Sigmoid colon (tissue), 6 donors: ENCODE measurements at regions not wholly inside any gene's neighbourhood (a gene's known extent, or its start where the extent isn't known, plus 50 kb on each side); places are given as distances from the start of the nearest gene placed in this dataset.

Experiments
- DNase-seq: peaks from one replicate; pipeline ENCODE4 v3.0.0-alpha.2; 2019
- H3K27ac ChIP-seq, 4 donors: fragments of 200-600 bp; sonication (generic); one replicate each; pipeline ENCODE4 v1.5.1; 2016 to 2019; ENCODE audit warnings: mild to moderate bottlenecking in 1 of 4
- H3K27me3 ChIP-seq, 3 donors: fragments of 200-600 bp; sonication (generic); one replicate each; pipeline ENCODE4 v1.5.1; 2019; ENCODE audit warnings: mild to moderate bottlenecking in 1 of 3
- H3K36me3 ChIP-seq, 4 donors: fragments of 200-600 bp; sonication (generic); one replicate each; pipeline ENCODE4 v1.5.1; 2016 to 2019
- H3K4me1 ChIP-seq, 4 donors: fragments of 200-600 bp; sonication (generic); one replicate each; pipeline ENCODE4 v1.5.1; 2017 to 2019
- H3K4me3 ChIP-seq, 4 donors: fragments of 200-600 bp; sonication (generic); one replicate each; pipeline ENCODE4 v1.5.1; 2017 to 2019; ENCODE audit warnings: mild to moderate bottlenecking in 2 of 4, moderate library complexity in 1 of 4
- H3K9me3 ChIP-seq, 4 donors: fragments of 200-600 bp in 3 of 4; sonication (generic) in 3 of 4; one replicate each; pipeline versions ENCODE4 v1.5.1 to v1.6.1; 2013 to 2019
- CTCF ChIP-seq, 4 experiments: fragments of 450-650 bp in 3 of 4; fragments of 200-600 bp in 1 of 4; IDR thresholded peaks; one replicate each; pipeline ENCODE4 v1.5.1; 2016 to 2019; ENCODE audit warnings: antibody characterized with exemption in 4 of 4, mild to moderate bottlenecking in 3 of 4, moderate library complexity in 2 of 4
- EP300 ChIP-seq, 4 donors: sonication (generic); formaldehyde crosslinking; IDR thresholded peaks; one replicate each; pipeline ENCODE4 v1.6.1; 2017; ENCODE audit warnings: antibody characterized with exemption in 4 of 4
- POLR2A ChIP-seq, 2 donors: fragments of 450-650 bp; IDR thresholded peaks; one replicate each; pipeline ENCODE4 v1.6.1; 2016; ENCODE audit warnings: antibody characterized with exemption in 2 of 2, mild to moderate bottlenecking in 2 of 2, moderate library complexity in 2 of 2
- POLR2AphosphoS5 ChIP-seq, 4 donors: sonication (generic); formaldehyde crosslinking; IDR thresholded peaks; one replicate each; pipeline ENCODE4 v1.6.1; 2017; ENCODE audit warnings: antibody characterized with exemption in 4 of 4
- WGBS, 2 donors: extraction: QIAGEN DNeasy Blood & Tissue Kit; methylation state at CpG; one replicate each; pipeline ENCODE4 v1.1.7; 2013; 5-methylcytosine and 5-hydroxymethylcytosine counted together
- intact Hi-C: fragments of 100-400 bp; cut with DNase I; formaldehyde crosslinking; loops from one replicate; pipeline ENCODE4 v1.15.1; 2023
- donor health status: healthy with polysubstance abuse.
- donor health status: healthy.

- peaks cover 0 to 16% (median 4%) of the 10 kb centered on the region in 4 donors for H3K9me3 ChIP-seq
- no peak overlapping the region for H3K27ac ChIP-seq
- no peaks in the 10 kb centered on the region for H3K27me3 ChIP-seq
- no peaks in the 10 kb centered on the region for H3K4me1 ChIP-seq
- no peak for DNase-seq
- WGBS, 2 donors, result 70 to 75% methylated on average over 4 of the region's 4 CpGs
- no peak for TF ChIP-seq CTCF (IDR thresholded peaks at IDR 0.05)
- no peak for TF ChIP-seq EP300 (IDR thresholded peaks at IDR 0.05)
- no peak for TF ChIP-seq POLR2A (IDR thresholded peaks at IDR 0.05)
- no peak for TF ChIP-seq POLR2AphosphoS5 (IDR thresholded peaks at IDR 0.05)
- intact Hi-C loops, result no loop called here
- H3K36me3 ChIP-seq, result no peaks in the 10 kb centered on the region
- H3K4me3 ChIP-seq, result no peak overlapping the region
These were observed 225.0 kb downstream of the TUBA3C start for GRCh38 chr13:18956473-18957078.

- WGBS, 2 donors, result 63 to 71% methylated on average over 5 of the region's 5 CpGs
- no peak for DNase-seq
- Histone ChIP-seq H3K9me3 (peaks cover 0 to 11% (median 2%) of the 10 kb centered on the region in 4 donors), H3K36me3 (no peaks in the 10 kb centered on the region), H3K27ac (no peak overlapping the region), H3K4me1 (no peaks in the 10 kb centered on the region), H3K27me3 (no peaks in the 10 kb centered on the region), H3K4me3 (no peak overlapping the region)
- intact Hi-C loops, result no loop called here
- TF ChIP-seq EP300 (IDR thresholded peaks at IDR 0.05) (no peak), POLR2AphosphoS5 (IDR thresholded peaks at IDR 0.05) (no peak), POLR2A (IDR thresholded peaks at IDR 0.05) (no peak), CTCF (IDR thresholded peaks at IDR 0.05) (no peak)
These were observed 227.4 kb downstream of the TUBA3C start for GRCh38 chr13:18954254-18954653.

- Histone ChIP-seq H3K36me3 (no peaks in the 10 kb centered on the region), H3K9me3 (peaks cover 0 to 5% (median 0%) of the 10 kb centered on the region in 4 donors), H3K27me3 (no peaks in the 10 kb centered on the region), H3K4me1 (no peaks in the 10 kb centered on the region), H3K4me3 (no peak overlapping the region), H3K27ac (no peak overlapping the region)
- 68 to 71% methylated on average over 8 of the region's 8 CpGs for WGBS, 2 donors
- no peak for TF ChIP-seq CTCF (IDR thresholded peaks at IDR 0.05)
- no peak for TF ChIP-seq EP300 (IDR thresholded peaks at IDR 0.05)
- TF ChIP-seq POLR2A (IDR thresholded peaks at IDR 0.05), result no peak
- no peak for TF ChIP-seq POLR2AphosphoS5 (IDR thresholded peaks at IDR 0.05)
- no peak for DNase-seq
- intact Hi-C loops, result no loop called here
These were observed 228.3 kb downstream of the TUBA3C start for GRCh38 chr13:18953139-18953930.

GRCh38 chr13:18952225-18953016 lies 229.2 kb downstream of the TUBA3C start:
- H3K36me3 ChIP-seq, result no peaks in the 10 kb centered on the region
- H3K9me3 ChIP-seq, result peaks cover 0 to 4% (median 0%) of the 10 kb centered on the region in 4 donors
- H3K27ac ChIP-seq, result no peak overlapping the region
- H3K4me1 ChIP-seq, result no peaks in the 10 kb centered on the region
- no peak for DNase-seq
- no peak for TF ChIP-seq POLR2AphosphoS5 (IDR thresholded peaks at IDR 0.05)
- TF ChIP-seq EP300 (IDR thresholded peaks at IDR 0.05), result no peak
- no peak for TF ChIP-seq POLR2A (IDR thresholded peaks at IDR 0.05)
- no peak for TF ChIP-seq CTCF (IDR thresholded peaks at IDR 0.05)
- intact Hi-C loops, result no loop called here
- no peak overlapping the region for H3K4me3 ChIP-seq
- WGBS, 2 donors, result 77 to 81% methylated on average over 18 of the region's 18 CpGs
- H3K27me3 ChIP-seq, result no peaks in the 10 kb centered on the region
